ENCODE measurements at regions not wholly inside any gene's neighbourhood (a gene's known extent, or its start where the extent isn't known, plus 50 kb on each side); places are given as distances from the start of the nearest gene placed in this dataset.

DNA sequence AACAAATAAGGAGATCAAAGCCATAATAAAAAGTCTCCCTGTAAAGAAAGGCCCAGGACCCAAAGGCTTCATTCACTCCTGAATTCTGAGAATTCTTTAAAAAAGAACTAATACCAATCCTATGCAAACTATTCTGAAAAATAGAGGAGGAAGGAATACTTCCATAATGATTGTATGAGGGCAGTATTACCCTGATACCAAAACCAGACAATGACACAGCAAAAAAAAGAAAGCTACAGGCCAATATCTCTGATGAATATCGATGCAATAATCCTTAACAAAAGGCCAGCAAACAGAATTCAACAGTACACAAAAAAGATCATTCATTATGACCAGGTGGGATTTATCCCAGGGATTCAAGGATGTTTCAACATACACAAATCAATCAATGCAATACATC lies 457.8 kb upstream of the FBXO33 start:
- Mint-ChIP-seq H3K27me3 (ENCODE audit: low read depth) (no peaks in the 10 kb centered on the region), H3K9me3 (peaks cover 21% of the 10 kb centered on the region), H3K27ac (no peak overlapping the region), H3K36me3 (ENCODE audit: low read depth) (no peaks in the 10 kb centered on the region), H3K4me1 (ENCODE audit: low read depth) (no peaks in the 10 kb centered on the region), H3K4me3 (no peak overlapping the region)
- no peak for DNase-seq (ENCODE audit: low spot score)

GRCh38 chr14:39884091-39884490 lies 451.9 kb upstream of the FBXO33 start:
- Mint-ChIP-seq H3K27ac (no peak overlapping the region), H3K4me1 (ENCODE audit: low read depth) (no peaks in the 10 kb centered on the region), H3K9me3 (peaks cover 13% of the 10 kb centered on the region), H3K36me3 (ENCODE audit: low read depth) (no peaks in the 10 kb centered on the region), H3K4me3 (no peak overlapping the region), H3K27me3 (ENCODE audit: low read depth) (no peaks in the 10 kb centered on the region)
- no peak for DNase-seq (ENCODE audit: low spot score)

GRCh38 chr14:39880965-39881364 lies 448.7 kb upstream of the FBXO33 start:
- no peaks in the 10 kb centered on the region for H3K27me3 Mint-ChIP-seq (ENCODE audit: low read depth)
- H3K27ac Mint-ChIP-seq: no peak overlapping the region
- no peaks in the 10 kb centered on the region for H3K36me3 Mint-ChIP-seq (ENCODE audit: low read depth)
- peaks cover 2% of the 10 kb centered on the region for H3K9me3 Mint-ChIP-seq
- H3K4me3 Mint-ChIP-seq: no peak overlapping the region
- no peaks in the 10 kb centered on the region for H3K4me1 Mint-ChIP-seq (ENCODE audit: low read depth)
- DNase-seq (ENCODE audit: low spot score): no peak

GRCh38 chr14:39880106-39880695 lies 448.0 kb upstream of the FBXO33 start:
- Mint-ChIP-seq H3K4me1 (ENCODE audit: low read depth) (no peaks in the 10 kb centered on the region), H3K4me3 (no peak overlapping the region), H3K36me3 (ENCODE audit: low read depth) (no peaks in the 10 kb centered on the region), H3K27ac (no peak overlapping the region), H3K9me3 (peaks cover 5% of the 10 kb centered on the region), H3K27me3 (ENCODE audit: low read depth) (no peaks in the 10 kb centered on the region)
- no peak for DNase-seq (ENCODE audit: low spot score)

DNA sequence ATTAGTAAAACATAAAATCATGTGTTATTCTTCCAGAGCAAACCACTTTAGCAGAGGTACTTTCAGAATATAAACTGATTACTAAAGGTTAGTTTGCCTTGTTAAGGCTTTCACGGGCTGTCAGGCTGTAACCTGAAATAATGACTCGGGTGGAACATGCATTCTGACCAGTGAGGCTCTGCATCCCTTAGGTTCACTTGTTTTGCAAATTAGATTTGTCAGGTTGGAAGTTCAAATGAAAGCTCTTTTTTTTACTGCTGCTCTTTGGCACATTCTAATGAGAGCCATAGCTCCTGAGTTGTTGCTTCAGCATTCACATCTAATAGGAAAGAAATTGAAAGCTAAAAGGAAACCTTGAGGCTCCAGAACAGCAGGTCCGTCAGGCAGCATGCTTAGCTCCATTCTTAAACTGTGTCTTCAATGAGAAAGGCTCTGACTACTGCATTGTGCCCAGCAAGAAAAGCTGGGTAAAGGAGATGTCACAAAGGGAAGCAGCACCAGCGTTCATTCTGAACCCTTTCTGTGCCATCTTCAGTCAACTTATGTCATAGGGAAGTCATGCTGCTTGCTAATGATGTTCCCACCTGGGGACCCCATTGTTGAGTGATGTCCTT lies 445.5 kb upstream of the FBXO33 start:
- Mint-ChIP-seq H3K4me1 (ENCODE audit: low read depth) (no peaks in the 10 kb centered on the region), H3K36me3 (ENCODE audit: low read depth) (no peaks in the 10 kb centered on the region), H3K4me3 (no peak overlapping the region), H3K27me3 (ENCODE audit: low read depth) (no peaks in the 10 kb centered on the region), H3K9me3 (peaks cover 8% of the 10 kb centered on the region), H3K27ac (no peak overlapping the region)
- DNase-seq (ENCODE audit: low spot score): no peak

DNA sequence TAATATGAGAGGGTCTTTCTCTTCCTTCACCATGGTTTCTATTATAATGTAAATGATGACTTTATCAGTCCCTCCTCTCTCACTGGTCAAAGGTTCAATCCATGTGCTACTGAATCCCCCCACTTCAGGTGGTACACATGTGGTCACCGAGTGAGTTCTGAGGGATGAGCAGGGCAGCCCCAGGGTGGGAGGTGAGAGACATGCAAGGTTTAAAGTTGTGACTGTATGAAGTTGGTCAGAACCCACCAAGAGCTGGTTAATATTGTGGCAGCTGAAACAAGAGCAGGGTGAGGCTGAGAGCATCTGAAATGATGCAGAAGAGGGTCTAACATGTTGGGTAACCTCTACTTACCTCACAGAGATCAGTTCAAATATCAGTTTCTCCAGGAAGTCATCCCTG lies 444.7 kb upstream of the FBXO33 start:
- Mint-ChIP-seq H3K4me1 (ENCODE audit: low read depth) (no peaks in the 10 kb centered on the region), H3K27ac (no peak overlapping the region), H3K9me3 (peaks cover 8% of the 10 kb centered on the region), H3K27me3 (ENCODE audit: low read depth) (no peaks in the 10 kb centered on the region), H3K4me3 (no peak overlapping the region), H3K36me3 (ENCODE audit: low read depth) (no peaks in the 10 kb centered on the region)
- DNase-seq (ENCODE audit: low spot score): no peak

DNA sequence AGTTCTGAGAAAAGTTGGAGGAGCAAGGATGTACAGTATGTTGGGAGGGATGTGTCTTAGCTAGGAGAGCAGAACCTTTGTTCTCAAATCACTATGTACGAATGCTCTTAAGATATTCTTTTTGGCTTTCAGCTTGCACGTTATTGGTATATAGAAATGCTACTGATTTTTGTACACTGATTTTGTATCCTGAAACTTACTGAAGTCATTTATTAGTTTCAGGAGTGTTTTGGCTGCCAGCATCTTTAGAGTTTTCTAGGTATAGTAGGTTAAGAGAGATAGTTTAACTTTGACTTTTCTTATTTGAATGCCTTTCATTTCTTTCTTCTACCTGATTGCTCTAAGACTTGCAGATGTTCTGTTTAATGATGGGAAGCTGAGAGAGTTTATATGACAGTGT lies 442.8 kb upstream of the FBXO33 start:
- DNase-seq (ENCODE audit: low spot score): no peak
- no peak overlapping the region for H3K4me3 Mint-ChIP-seq

GRCh38 chr14:39873791-39874190 lies 441.6 kb upstream of the FBXO33 start:
- H3K4me3 Mint-ChIP-seq: no peak overlapping the region
- H3K36me3 Mint-ChIP-seq (ENCODE audit: low read depth): no peaks in the 10 kb centered on the region
- no peak for DNase-seq (ENCODE audit: low spot score)
- H3K27ac Mint-ChIP-seq: no peak overlapping the region
- no peaks in the 10 kb centered on the region for H3K27me3 Mint-ChIP-seq (ENCODE audit: low read depth)
- no peaks in the 10 kb centered on the region for H3K4me1 Mint-ChIP-seq (ENCODE audit: low read depth)
- peaks cover 8% of the 10 kb centered on the region for H3K9me3 Mint-ChIP-seq

More for the DNA sequence above, 442.8 kb upstream of the FBXO33 start:
- Mint-ChIP-seq H3K36me3 (ENCODE audit: low read depth) (no peaks in the 10 kb centered on the region), H3K27me3 (ENCODE audit: low read depth) (no peaks in the 10 kb centered on the region), H3K27ac (no peak overlapping the region), H3K9me3 (peaks cover 8% of the 10 kb centered on the region), H3K4me1 (ENCODE audit: low read depth) (no peaks in the 10 kb centered on the region)

DNA sequence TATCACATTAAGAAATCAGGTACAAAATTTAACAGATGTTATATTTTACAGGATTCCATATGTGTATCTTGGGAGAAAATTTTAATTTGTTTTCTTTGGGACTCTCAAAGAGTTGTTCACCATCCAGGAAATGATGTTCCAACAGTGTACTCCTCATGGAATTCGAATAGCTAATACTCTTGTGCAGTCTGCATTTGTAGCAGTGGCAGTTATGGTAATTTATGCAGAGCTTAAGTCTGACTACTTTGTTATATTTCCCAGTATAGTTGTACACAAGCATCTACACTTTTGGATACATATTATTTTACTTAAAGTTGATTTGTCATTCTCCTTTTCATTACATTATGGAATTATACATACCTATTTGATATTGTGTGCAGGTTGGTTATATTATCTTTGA lies 436.7 kb upstream of the FBXO33 start:
- Mint-ChIP-seq H3K36me3 (ENCODE audit: low read depth) (no peaks in the 10 kb centered on the region), H3K9me3 (peaks cover 8% of the 10 kb centered on the region)

GRCh38 chr14:39868251-39868650 lies 436.0 kb upstream of the FBXO33 start:
- Mint-ChIP-seq H3K4me1 (ENCODE audit: low read depth) (no peaks in the 10 kb centered on the region), H3K27ac (no peak overlapping the region), H3K9me3 (peaks cover 8% of the 10 kb centered on the region), H3K27me3 (ENCODE audit: low read depth) (no peaks in the 10 kb centered on the region), H3K36me3 (ENCODE audit: low read depth) (no peaks in the 10 kb centered on the region), H3K4me3 (no peak overlapping the region)
- DNase-seq (ENCODE audit: low spot score): no peak

More for the DNA sequence above, 436.7 kb upstream of the FBXO33 start:
- no peak for DNase-seq (ENCODE audit: low spot score)
- no peaks in the 10 kb centered on the region for H3K4me1 Mint-ChIP-seq (ENCODE audit: low read depth)
- H3K27ac Mint-ChIP-seq: no peak overlapping the region
- no peaks in the 10 kb centered on the region for H3K27me3 Mint-ChIP-seq (ENCODE audit: low read depth)
- no peak overlapping the region for H3K4me3 Mint-ChIP-seq

DNA sequence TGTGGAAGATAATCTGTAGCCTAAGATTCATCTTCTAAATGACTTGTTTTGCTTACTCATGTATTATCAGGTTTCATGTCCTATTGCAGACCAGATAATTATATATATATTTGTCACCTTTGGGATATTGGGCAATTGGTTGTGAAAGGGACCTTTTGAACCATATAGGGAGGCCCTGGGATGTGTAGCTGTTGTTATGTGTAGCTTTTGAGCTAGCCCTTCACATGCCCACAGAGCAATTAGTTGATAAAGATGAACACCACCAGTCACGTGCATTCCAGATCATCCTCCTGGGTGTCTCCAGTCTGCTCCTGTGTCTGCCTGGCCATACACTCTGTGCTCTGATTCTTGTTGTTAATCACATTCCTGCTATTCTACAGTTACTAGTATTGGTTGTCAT lies 431.2 kb upstream of the FBXO33 start:
- Mint-ChIP-seq H3K9me3 (peaks cover 5% of the 10 kb centered on the region), H3K4me3 (no peak overlapping the region), H3K36me3 (ENCODE audit: low read depth) (no peaks in the 10 kb centered on the region), H3K27ac (no peak overlapping the region), H3K4me1 (ENCODE audit: low read depth) (no peaks in the 10 kb centered on the region), H3K27me3 (ENCODE audit: low read depth) (no peaks in the 10 kb centered on the region)
- no peak for DNase-seq (ENCODE audit: low spot score)

DNA sequence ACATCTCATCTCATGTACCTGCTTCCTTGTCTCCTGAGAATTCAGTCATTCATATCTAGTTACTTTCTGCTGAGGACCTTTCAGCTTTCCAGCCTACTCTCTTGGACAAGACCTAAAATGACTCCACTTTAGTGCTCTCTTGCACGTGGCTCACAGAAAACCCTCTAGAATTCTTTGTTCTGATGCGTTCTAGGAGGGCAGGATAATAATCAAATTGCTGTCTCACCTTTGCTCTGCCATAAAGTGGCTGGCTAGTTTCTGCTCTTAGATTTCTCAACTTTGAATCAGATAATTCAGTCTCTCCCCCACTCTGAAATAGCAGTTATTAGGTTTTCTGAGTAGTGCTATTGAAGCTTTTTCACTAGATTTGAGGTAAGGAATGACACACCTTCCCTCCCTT lies 429.5 kb upstream of the FBXO33 start:
- no peaks in the 10 kb centered on the region for H3K36me3 Mint-ChIP-seq (ENCODE audit: low read depth)
- DNase-seq (ENCODE audit: low spot score): no peak
- H3K9me3 Mint-ChIP-seq: peaks cover 5% of the 10 kb centered on the region
- H3K4me3 Mint-ChIP-seq: no peak overlapping the region
- no peaks in the 10 kb centered on the region for H3K4me1 Mint-ChIP-seq (ENCODE audit: low read depth)
- no peak overlapping the region for H3K27ac Mint-ChIP-seq
- H3K27me3 Mint-ChIP-seq (ENCODE audit: low read depth): no peaks in the 10 kb centered on the region

- no peak overlapping the region for H3K27ac Mint-ChIP-seq
- no peaks in the 10 kb centered on the region for H3K36me3 Mint-ChIP-seq (ENCODE audit: low read depth)
- H3K9me3 Mint-ChIP-seq: peaks cover 5% of the 10 kb centered on the region
- no peak overlapping the region for H3K4me3 Mint-ChIP-seq
- DNase-seq (ENCODE audit: low spot score): no peak
- no peaks in the 10 kb centered on the region for H3K4me1 Mint-ChIP-seq (ENCODE audit: low read depth)
- no peaks in the 10 kb centered on the region for H3K27me3 Mint-ChIP-seq (ENCODE audit: low read depth)
Measured at GRCh38 chr14:39861229-39861600, 429.0 kb upstream of the FBXO33 start.

DNA sequence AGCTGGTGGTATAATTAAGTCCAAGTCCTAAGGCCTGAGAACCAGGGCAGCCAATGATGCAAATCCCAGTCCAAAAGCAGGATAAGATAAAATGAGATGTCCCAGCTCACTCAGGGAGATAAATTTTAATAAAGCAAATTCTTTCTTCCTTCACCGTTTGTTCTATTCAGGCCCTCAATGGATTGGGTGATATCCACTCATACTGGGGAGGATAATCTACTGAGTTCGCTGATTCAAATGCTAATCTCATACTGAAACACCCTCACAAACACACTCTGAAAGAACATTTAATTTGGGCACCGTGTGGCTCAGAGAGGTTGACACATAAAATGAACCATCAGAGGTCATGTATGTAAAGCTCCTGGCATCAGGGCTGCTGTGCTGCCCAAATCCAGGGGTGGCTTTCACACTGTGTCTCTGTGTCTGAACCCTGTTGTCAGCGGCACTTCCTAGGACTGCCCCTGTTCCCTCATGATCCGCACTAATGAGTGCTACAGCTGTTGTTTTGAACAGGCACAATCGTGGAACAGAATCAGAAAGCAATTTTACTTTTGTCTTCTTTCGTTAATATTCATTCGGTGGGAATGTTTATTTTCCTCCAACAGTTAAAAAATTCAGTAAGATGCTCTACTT lies 428.5 kb upstream of the FBXO33 start:
- Mint-ChIP-seq H3K9me3 (peaks cover 3% of the 10 kb centered on the region), H3K4me1 (ENCODE audit: low read depth) (no peaks in the 10 kb centered on the region), H3K36me3 (ENCODE audit: low read depth) (no peaks in the 10 kb centered on the region), H3K27me3 (ENCODE audit: low read depth) (no peaks in the 10 kb centered on the region), H3K4me3 (no peak overlapping the region), H3K27ac (no peak overlapping the region)
- DNase-seq (ENCODE audit: low spot score): no peak

- Mint-ChIP-seq H3K4me1 (ENCODE audit: low read depth) (no peaks in the 10 kb centered on the region), H3K36me3 (ENCODE audit: low read depth) (no peaks in the 10 kb centered on the region), H3K9me3 (no peaks in the 10 kb centered on the region), H3K27ac (no peak overlapping the region), H3K27me3 (ENCODE audit: low read depth) (no peaks in the 10 kb centered on the region), H3K4me3 (no peak overlapping the region)
- DNase-seq (ENCODE audit: low spot score): no peak
Measured at GRCh38 chr14:39859314-39859713, 427.1 kb upstream of the FBXO33 start.
